Psoas muscle (tissue), 7 donors: ENCODE measurements at regions not wholly inside any gene's neighbourhood (a gene's known extent, or its start where the extent isn't known, plus 50 kb on each side); places are given as distances from the start of the nearest gene placed in this dataset.

Experiments used
- ATAC-seq, 4 donors: fragments of 200-7000 bp; cut with Tn5 transposase; one replicate each; pipeline ENCODE4 v1.9.1; 2020; ENCODE audit warnings: moderate library complexity in 3 of 4, mild to moderate bottlenecking in 2 of 4
- DNase-seq, 2 donors: peaks; one replicate each; pipeline ENCODE4 v3.0.0-alpha.2; 2020
- H3K27ac ChIP-seq: fragments of 200-600 bp; one replicate; pipeline ENCODE4 v1.8.0; 2022
- H3K27me3 ChIP-seq, 3 donors: fragments of 200-600 bp in 1 of 3; one replicate each; pipeline versions ENCODE4 v1.6.1 to v1.8.0; 2013 to 2022; ENCODE audit warnings: low read length in 2 of 3, mild to moderate bottlenecking in 2 of 3, moderate library complexity in 1 of 3; ENCODE audit not compliant: insufficient read depth in 3 of 3
- H3K36me3 ChIP-seq, 2 donors: fragments of 200-600 bp in 1 of 2; one replicate each; pipeline versions ENCODE4 v1.6.1 to v1.8.0; 2013 to 2022; ENCODE audit warnings: low read depth in 1 of 2, mild to moderate bottlenecking in 1 of 2, moderate library complexity in 1 of 2; ENCODE audit not compliant: insufficient read depth in 1 of 2
- H3K4me1 ChIP-seq: fragments of 200-600 bp; one replicate; pipeline ENCODE4 v1.8.0; 2022
- H3K4me3 ChIP-seq: fragments of 200-600 bp; one replicate; pipeline ENCODE4 v1.8.0; 2022; ENCODE audit warnings: mild to moderate bottlenecking
- H3K9me3 ChIP-seq: fragments of 200-600 bp; one replicate; pipeline ENCODE4 v1.8.0; 2022
- CTCF ChIP-seq: fragments of 200-600 bp; IDR thresholded peaks from one replicate; pipeline ENCODE4 v1.8.0; 2022; ENCODE audit warnings: antibody characterized with exemption
- WGBS, 3 donors: extraction: QIAGEN DNeasy Blood & Tissue Kit; methylation state at CpG; one replicate each; pipeline versions ENCODE4 v1.1.6 to v1.1.7; 2013; 5-methylcytosine and 5-hydroxymethylcytosine counted together
- intact Hi-C, 2 donors: fragments of 100-400 bp; cut with DNase I; formaldehyde crosslinking; loops; one replicate each; pipeline versions ENCODE4 v1.11.0 to v1.14.2; 2022
- donor health status: healthy with polysubstance abuse.
- donor health status: DM: no; HTN: no; CAD: no; lungs with moderate emphysema.
- donor health status: Bipolar disorder and iron deficiency.
- donor health status: healthy.
- donor health status: DM: yes; HTN: yes; CAD: no.
- donor health status: DM: no; HTN: no; CAD: no.
- donor health status: DM: yes; HTN: yes; CAD: no.

DNA sequence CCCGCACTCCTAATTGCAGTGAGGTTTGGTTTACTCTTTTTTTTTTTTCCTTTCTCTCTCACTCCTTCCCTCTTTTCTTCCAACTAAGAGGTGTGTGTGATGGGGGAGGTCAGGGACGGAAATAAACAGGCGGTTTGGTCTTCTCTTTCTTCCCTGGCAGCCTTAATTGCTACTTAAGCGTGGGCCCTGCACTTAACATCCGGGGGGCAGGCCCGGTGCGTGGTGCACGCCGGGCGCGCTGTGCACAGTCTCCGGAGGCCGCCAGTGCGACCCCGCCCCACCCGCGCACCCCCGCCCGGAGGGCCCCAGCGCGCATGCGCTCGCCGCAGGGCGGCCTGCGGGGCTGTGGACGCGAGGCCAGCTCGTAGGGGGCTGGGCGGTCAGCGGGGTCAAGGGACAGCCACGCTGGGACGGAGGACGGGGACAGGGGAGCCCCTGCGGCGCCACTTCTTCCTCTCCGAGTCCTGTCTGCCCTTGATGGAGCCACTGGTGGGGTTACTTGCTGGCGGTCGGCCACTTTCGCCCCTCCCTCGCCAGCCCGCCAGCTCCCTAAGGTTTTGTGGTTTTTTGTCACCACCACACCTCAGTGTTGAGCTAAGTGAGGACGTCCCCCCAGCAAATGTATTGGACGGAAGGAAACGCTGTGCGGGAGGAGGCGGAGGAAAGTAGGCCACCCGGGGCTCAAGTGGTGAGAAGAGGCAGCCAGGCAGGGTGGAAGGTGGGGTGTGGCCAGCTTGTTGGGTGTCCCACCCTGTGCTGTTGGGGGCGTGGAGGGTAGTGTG lies 120.9 kb downstream of the MRM1 start:
- peaks cover 0 to 39% (median 4%) of the 10 kb centered on the region in 3 donors for H3K27me3 ChIP-seq
- intact Hi-C loops, result no loop called here
- H3K4me1 ChIP-seq, result no peaks in the 10 kb centered on the region
- WGBS, 3 donors, result 7 to 11% (median 8%) methylated on average over 32 to 49 of the region's 49 CpGs
- DNase-seq (peak; percentile 54 to 72), ATAC-seq (peak in 2 of 4 donors; percentile 55 to 57)
- no peak overlapping the region for H3K27ac ChIP-seq
- H3K4me3 ChIP-seq, result peak overlapping the region; percentile 60
- no peaks in the 10 kb centered on the region for H3K36me3 ChIP-seq
- H3K9me3 ChIP-seq, result no peaks in the 10 kb centered on the region
- no peak for TF ChIP-seq CTCF

GRCh38 chr17:36722903-36723263 lies 121.5 kb downstream of the MRM1 start:
- no peak for TF ChIP-seq CTCF
- H3K4me1 ChIP-seq, result no peaks in the 10 kb centered on the region
- H3K27ac ChIP-seq, result no peak overlapping the region
- no peak overlapping the region for H3K4me3 ChIP-seq
- no peaks in the 10 kb centered on the region for H3K36me3 ChIP-seq
- intact Hi-C loops, result no loop called here
- ATAC-seq, result no peak
- 69 to 72% (median 70%) methylated on average over 6 of the region's 6 CpGs for WGBS, 3 donors
- no peaks in the 10 kb centered on the region for H3K9me3 ChIP-seq
- DNase-seq, result no peak
- H3K27me3 ChIP-seq, result peaks cover 0 to 40% (median 4%) of the 10 kb centered on the region in 3 donors

DNA sequence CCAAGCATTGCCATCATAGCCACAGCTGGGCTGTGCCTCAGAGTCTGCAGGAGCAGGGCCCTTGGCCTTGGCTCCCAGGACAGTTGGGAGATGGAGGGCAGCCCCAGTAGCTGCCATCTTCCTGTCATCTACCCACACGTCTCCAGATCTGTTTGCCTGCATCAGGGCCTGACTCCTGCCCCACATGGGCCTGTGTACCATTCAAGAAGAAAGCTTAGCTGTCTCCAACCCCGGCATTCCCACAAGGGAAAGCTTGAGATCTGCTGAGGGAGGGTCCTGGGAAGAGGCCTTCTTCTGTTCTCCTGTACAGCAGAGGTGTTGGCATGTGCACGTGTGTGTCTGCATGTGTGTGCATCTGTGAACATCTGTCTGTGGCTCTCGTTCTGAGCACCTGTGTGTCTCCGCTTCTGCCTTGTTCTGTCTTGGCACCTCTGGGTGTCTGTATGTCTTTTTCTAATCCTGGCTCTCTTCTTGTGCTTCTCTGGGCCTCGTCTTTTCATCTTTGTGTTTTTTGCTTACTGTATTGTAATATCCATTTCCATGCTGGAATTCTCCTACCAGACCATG lies 122.2 kb downstream of the MRM1 start:
- DNase-seq (no peak), ATAC-seq (no peak)
- intact Hi-C loops, result no loop called here
- WGBS, 3 donors, result 58 to 73% (median 60%) methylated on average over 6 of the region's 6 CpGs
- Histone ChIP-seq H3K4me1 (no peaks in the 10 kb centered on the region), H3K9me3 (no peaks in the 10 kb centered on the region), H3K4me3 (no peak overlapping the region), H3K27me3 (peaks cover 0 to 45% (median 0%) of the 10 kb centered on the region in 3 donors), H3K27ac (no peak overlapping the region), H3K36me3 (no peaks in the 10 kb centered on the region)
- no peak for TF ChIP-seq CTCF

DNA sequence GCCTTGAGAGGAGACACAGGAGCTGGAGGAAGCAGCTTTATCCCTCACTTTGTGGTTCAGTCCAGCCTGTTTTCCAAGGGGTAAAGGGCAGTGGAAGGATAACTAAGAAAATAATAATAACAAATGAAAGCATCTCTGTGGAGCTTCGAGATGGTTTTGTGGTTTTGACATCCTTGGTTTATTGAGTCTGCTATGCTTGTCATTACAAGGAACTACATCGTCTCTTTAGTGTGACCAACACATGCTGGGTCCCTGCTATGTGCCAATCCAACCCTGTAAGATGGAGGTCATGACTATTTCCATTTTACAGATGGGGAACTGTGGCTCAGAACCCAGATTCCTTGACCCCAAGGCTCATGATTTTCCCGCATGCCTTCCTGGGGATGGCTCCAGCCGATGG lies 124.8 kb downstream of the MRM1 start:
- intact Hi-C loops, result no loop called here
- Histone ChIP-seq H3K4me1 (no peaks in the 10 kb centered on the region), H3K27ac (no peak overlapping the region), H3K36me3 (no peaks in the 10 kb centered on the region), H3K4me3 (no peak overlapping the region), H3K9me3 (no peaks in the 10 kb centered on the region), H3K27me3 (peaks cover 0 to 67% (median 1%) of the 10 kb centered on the region in 3 donors)
- no peak for DNase-seq
- no peak for ATAC-seq
- WGBS, 3 donors, result 75 to 79% (median 77%) methylated on average over 4 of the region's 4 CpGs
- no peak for TF ChIP-seq CTCF
